HG03520 (cell line): ENCODE measurements at regions not wholly inside any gene's neighbourhood (a gene's known extent, or its start where the extent isn't known, plus 50 kb on each side); places are given as distances from the start of the nearest gene placed in this dataset.

Experiments
- ATAC-seq: cut with Tn5 transposase; IDR thresholded peaks from one replicate; pipeline ENCODE4 v1.9.1; 2021; ENCODE audit warnings: mild to moderate bottlenecking, moderate library complexity; ENCODE audit not compliant: unreplicated experiment

DNA sequence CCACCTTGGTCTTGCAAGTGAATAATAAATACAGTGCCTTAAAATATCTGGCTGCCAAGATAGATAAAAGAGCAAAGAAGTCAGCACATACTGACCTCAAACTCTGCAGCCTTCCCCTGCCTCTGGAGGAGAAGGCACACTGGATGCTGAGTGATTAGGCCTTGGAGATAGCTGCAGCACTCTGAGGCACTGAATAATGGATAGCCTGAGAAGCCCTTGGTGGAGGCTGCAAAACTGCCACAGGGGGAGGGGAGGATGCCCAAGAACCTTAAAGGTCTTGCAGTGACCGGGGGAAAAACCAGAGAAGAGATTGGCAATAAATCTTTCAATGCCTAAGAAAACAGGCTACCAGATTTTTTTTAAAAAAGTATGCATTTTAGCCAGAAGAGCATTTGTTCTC, 167.4 kb upstream of the PRMT6 start:
- no peak for ATAC-seq

DNA sequence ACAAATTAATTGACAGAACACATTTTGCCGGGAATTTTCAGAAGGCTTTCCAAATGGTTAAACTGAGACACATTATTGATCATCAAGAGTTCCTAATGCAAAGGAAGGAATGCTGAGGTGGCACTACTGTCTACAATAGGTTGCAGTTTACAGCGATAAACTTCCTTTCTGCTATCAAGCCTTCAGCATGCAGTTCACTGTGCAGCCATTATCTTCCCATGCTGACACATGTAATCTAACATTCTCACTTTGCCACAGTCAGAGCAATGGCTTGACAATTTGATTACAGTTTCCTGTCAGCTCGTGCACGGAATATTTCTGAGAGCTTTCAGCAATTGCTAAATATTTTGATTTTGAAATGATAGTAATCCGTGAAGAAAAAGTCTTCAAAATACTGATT, 166.9 kb upstream of the PRMT6 start:
- ATAC-seq: no peak

GRCh38 chr1:106897976-106898375, 158.5 kb upstream of the PRMT6 start:
- ATAC-seq: no peak

- no peak for ATAC-seq
Observed at GRCh38 chr1:106899644-106900043, 156.8 kb upstream of the PRMT6 start.

DNA sequence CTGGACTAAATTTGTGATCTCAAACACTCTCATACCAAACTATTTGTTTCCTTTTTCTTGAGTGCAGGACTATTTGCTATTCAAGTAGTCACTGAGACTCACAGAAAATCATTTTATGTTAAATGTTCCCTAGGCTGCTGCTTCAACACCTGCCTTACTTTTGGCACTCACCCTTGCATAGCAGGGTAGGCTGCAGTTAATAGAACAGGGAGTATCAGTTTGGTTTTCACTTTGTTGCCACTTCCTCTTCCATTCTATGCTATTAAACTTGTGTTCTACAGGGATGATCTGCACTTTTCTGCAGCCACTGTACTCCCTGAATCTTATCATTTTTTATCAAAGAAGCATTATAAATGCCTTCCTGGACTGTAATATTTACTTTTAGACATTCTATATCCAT, 148.7 kb upstream of the PRMT6 start:
- ATAC-seq: peak; percentile 99

DNA sequence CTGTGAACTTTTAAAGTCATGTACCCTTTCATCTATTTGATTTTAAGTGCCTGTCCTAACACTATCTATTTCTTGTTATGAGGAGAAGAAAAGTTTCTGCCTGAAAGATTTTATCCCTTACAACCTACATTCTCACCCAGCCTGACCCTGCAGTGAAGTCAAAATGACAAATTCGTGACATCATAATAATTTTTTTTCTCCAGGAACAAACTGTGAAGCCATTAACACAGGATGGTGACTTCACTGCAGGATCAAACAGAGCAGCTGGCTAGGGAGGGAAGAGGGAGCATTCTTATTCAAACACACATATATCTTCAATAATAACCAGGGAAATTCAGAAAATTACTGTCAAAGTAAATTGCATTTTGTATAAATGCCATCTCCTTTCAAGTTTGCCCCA, 147.8 kb upstream of the PRMT6 start:
- ATAC-seq: no peak

- ATAC-seq: no peak
Observed at GRCh38 chr1:106910798-106911197, 145.7 kb upstream of the PRMT6 start.

- ATAC-seq: no peak
Observed at GRCh38 chr1:106912131-106912530, 144.3 kb upstream of the PRMT6 start.

GRCh38 chr1:106921186-106921585, 135.3 kb upstream of the PRMT6 start:
- no peak for ATAC-seq

DNA sequence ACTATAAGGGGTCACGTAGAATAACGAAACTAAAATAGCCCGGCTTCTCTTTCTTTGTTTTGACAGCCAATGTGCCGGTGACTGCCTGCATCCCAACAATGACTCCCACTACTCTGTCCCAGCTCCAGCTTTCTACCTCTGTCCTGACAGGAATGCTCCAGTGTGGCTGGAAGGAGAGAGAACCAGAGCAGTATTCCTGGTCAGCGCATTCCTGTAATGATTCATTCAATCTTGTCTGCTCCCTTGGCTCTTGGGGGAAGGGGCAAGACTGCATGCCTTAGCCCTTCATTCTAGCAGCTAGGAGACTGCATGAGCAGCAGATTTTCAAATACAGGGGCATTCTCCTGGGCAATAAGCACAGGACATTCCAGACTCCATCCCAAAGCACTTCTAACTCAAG, 132.1 kb upstream of the PRMT6 start:
- no peak for ATAC-seq

- ATAC-seq: no peak
Observed at GRCh38 chr1:106925750-106926149, 130.7 kb upstream of the PRMT6 start.

DNA sequence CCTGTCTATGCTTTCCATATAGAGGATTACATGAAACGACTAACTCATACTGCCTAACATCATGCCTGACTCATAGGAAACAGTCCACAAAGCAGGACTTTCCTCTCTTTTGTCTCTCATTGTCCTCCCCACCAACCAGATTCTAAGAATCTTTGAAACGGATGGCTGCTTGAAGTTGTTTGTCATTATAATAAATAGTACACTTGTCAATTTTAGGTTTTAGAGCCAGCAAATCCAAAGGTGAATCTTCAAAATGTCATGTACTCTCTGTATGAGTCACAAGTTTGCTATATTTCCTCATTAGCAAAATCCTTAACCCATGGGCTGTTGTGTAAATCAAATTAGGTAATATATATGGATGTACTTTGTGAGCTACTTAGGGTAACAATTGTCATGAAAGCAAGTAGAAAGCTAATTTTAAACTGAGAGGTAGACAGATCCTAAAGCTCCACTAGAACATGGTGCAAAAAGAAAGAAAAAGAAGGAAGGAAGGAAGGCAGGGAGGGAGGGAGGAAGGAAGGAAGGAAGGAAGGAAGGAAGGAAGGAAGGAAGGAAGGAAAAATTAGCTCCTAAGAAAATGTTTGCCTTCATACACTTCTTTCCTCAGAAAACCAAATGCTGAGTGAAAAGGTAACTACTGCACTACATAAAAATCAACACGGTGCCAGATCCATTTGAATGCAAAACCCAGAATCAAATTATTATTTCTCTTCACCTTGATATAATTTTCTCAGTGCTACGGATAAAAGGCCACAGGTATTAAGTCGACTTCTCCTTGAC, 129.5 kb upstream of the PRMT6 start:
- ATAC-seq: no peak

GRCh38 chr1:106937104-106937503, 119.4 kb upstream of the PRMT6 start:
- no peak for ATAC-seq

GRCh38 chr1:106944721-106945120, 111.8 kb upstream of the PRMT6 start:
- ATAC-seq: no peak

- ATAC-seq: no peak
Observed at GRCh38 chr1:106952776-106953175, 103.7 kb upstream of the PRMT6 start.

DNA sequence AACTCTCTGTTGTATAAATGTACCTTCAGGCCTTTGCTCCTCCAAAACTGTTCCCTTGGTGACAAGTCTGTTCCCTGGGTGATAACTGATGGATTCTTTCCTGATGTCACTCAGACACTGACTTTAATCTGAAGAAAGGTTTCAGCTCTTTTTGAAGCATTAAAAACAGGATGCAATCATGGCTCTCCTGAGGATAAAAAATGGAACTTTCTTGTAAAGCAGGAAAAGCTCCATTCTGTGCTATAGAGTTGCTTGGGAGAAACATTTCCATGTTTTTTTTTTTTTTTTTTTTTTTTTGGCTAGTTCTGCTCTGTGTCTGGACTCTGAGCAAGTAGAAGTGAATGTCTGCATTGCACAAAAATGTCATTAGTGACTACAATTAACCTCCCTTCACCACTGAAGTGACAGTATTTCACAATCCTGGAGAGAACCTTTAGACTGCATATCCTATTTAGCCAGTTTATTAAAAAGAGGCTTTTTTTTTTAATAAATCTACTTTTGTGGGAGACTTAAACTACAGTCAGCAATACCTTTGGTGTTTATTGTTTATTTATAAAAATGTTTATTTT, 101.7 kb upstream of the PRMT6 start:
- ATAC-seq: no peak

GRCh38 chr1:106956721-106957120, 99.8 kb upstream of the PRMT6 start:
- no peak for ATAC-seq

- no peak for ATAC-seq
Observed at GRCh38 chr1:106957795-106958194, 98.7 kb upstream of the PRMT6 start.

GRCh38 chr1:106960412-106960811, 96.1 kb upstream of the PRMT6 start:
- peak; percentile 69 for ATAC-seq

GRCh38 chr1:106961646-106962045, 94.8 kb upstream of the PRMT6 start:
- no peak for ATAC-seq

DNA sequence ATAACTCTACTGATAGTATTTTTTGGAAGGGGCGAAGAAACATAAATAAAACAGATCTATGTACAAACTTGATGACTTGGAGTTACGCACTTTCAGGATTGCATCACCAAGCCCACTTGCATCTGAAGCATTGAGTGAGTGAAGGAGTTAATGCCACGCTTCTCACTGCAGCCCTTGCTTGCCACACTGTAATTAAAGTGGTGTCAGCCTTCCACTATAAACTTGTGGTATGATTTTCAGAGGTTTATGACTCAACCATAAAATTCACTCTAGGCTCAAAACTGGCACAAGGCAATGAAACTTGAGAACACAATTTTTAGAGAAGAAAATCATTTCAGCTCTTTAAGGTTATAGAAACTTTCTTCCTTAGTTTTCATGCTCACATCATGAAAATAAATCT, 93.9 kb upstream of the PRMT6 start:
- ATAC-seq: no peak

DNA sequence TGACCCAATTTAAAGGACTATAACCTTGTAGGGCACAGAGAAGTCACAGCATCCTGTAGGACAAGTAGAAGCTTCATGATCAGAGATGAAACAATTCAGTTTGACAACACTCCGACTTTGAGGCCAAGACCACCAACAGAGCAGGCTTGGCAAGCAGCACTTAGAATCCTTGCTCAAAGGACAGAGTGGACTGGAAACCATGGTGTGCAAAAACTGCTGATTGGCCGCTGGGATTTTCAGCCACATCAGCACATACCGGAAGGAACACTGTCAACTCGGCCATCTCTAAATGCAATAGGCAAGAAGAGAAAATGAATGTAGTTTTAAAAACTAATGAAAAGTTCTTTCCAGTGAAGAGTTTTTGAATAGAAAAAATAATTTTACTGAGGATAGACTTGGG, 92.0 kb upstream of the PRMT6 start:
- ATAC-seq: no peak

- ATAC-seq: no peak
Observed at GRCh38 chr1:106968644-106969043, 87.8 kb upstream of the PRMT6 start.
